ENCODE measurements at regions not wholly inside any gene's neighbourhood (a gene's known extent, or its start where the extent isn't known, plus 50 kb on each side); places are given as distances from the start of the nearest gene placed in this dataset.
"Not testable (repeated sequence)": the region's sequence is repeated elsewhere in the genome, so short reads cannot be mapped to it uniquely, and the experiment has no call there.

GRCh38 chr13:62781866-62782265, 1366.2 kb upstream of the PCDH20 start:
- Histone ChIP-seq H3K27me3 (ENCODE audit: control insufficient read depth, insufficient read depth, low read length) (no peaks in the 10 kb centered on the region), H3K9me3 (ENCODE audit: control insufficient read depth, low read depth, low read length) (no peaks in the 10 kb centered on the region), H3K36me3 (ENCODE audit: control insufficient read depth, insufficient read depth, low read length) (no peaks in the 10 kb centered on the region), H3K27ac (ENCODE audit: low read length) (no peak overlapping the region), H3K4me1 (ENCODE audit: control insufficient read depth, insufficient read depth, low read length) (no peaks in the 10 kb centered on the region), H3K4me3 (ENCODE audit: low read length) (no peak overlapping the region)
- no peak for DNase-seq
- WGBS (ENCODE audit: insufficient coverage, low lambda C conversion rate): 67% methylated on average over 1 of the region's 1 CpG

GRCh38 chr13:62779161-62779560, 1363.5 kb upstream of the PCDH20 start:
- no peaks in the 10 kb centered on the region for H3K9me3 ChIP-seq (ENCODE audit: control insufficient read depth, low read depth, low read length)
- no peaks in the 10 kb centered on the region for H3K36me3 ChIP-seq (ENCODE audit: control insufficient read depth, insufficient read depth, low read length)
- DNase-seq: no peak
- H3K4me3 ChIP-seq (ENCODE audit: low read length): no peak overlapping the region
- no peaks in the 10 kb centered on the region for H3K27me3 ChIP-seq (ENCODE audit: control insufficient read depth, insufficient read depth, low read length)
- no peak overlapping the region for H3K27ac ChIP-seq (ENCODE audit: low read length)
- no CpG with 5 or more reads among the region's 6 CpGs for WGBS (ENCODE audit: insufficient coverage, low lambda C conversion rate)
- H3K4me1 ChIP-seq (ENCODE audit: control insufficient read depth, insufficient read depth, low read length): no peaks in the 10 kb centered on the region

DNA sequence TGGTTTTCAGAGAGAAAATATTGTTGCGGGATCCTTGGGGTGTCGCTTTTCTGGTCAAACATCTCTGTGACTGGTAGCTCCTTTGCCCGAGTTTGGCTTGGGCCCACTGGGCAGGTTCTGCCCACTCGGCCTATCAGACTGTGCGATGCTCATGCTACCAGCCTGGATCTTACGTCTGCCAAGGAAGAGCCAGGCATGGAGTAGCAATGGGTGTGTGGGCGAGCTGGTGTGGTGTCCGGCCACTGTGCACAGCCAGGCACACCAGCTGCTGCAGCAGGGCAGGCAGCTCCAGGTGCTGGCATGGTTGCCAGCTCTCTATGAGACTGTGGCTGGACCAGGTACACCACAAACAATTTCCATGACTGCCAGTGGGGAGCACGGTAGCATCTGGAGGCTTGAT, 1351.8 kb upstream of the PCDH20 start:
- Histone ChIP-seq H3K9me3 (ENCODE audit: control insufficient read depth, low read depth, low read length) (no peaks in the 10 kb centered on the region), H3K36me3 (ENCODE audit: control insufficient read depth, insufficient read depth, low read length) (no peaks in the 10 kb centered on the region), H3K4me1 (ENCODE audit: control insufficient read depth, insufficient read depth, low read length) (no peaks in the 10 kb centered on the region), H3K27me3 (ENCODE audit: control insufficient read depth, insufficient read depth, low read length) (no peaks in the 10 kb centered on the region), H3K27ac (ENCODE audit: low read length) (no peak overlapping the region), H3K4me3 (ENCODE audit: low read length) (no peak overlapping the region)
- DNase-seq: no peak
- WGBS (ENCODE audit: insufficient coverage, low lambda C conversion rate): no CpG with 5 or more reads among the region's 9 CpGs

GRCh38 chr13:62760724-62761123, 1345.1 kb upstream of the PCDH20 start:
- H3K27ac ChIP-seq (ENCODE audit: low read length): no peak overlapping the region
- no peaks in the 10 kb centered on the region for H3K27me3 ChIP-seq (ENCODE audit: control insufficient read depth, insufficient read depth, low read length)
- H3K36me3 ChIP-seq (ENCODE audit: control insufficient read depth, insufficient read depth, low read length): no peaks in the 10 kb centered on the region
- no peak overlapping the region for H3K4me3 ChIP-seq (ENCODE audit: low read length)
- no peaks in the 10 kb centered on the region for H3K4me1 ChIP-seq (ENCODE audit: control insufficient read depth, insufficient read depth, low read length)
- DNase-seq: no peak
- H3K9me3 ChIP-seq (ENCODE audit: control insufficient read depth, low read depth, low read length): no peaks in the 10 kb centered on the region
- 83% methylated on average over 1 of the region's 1 CpG for WGBS (ENCODE audit: insufficient coverage, low lambda C conversion rate)

DNA sequence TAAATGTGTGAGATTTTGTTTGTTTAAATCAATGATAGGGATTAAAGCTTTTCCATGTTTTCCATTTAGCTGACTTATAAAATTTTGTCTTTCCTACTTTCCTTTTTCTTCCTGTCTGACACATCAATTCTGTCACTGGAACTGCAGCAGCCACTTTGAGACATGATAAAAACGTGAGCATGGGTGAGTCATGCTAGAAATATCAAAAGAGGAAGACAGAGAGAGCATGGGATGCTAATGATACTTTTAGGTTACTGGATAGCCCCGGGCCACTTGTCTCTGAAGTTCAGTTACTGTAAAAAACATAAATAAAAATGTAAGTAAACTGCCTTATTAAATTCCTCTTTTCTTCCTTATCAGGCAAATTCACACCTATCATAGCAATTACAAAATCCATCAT, 1332.0 kb upstream of the PCDH20 start:
- Histone ChIP-seq H3K27me3 (ENCODE audit: control insufficient read depth, insufficient read depth, low read length) (no peaks in the 10 kb centered on the region), H3K9me3 (ENCODE audit: control insufficient read depth, low read depth, low read length) (no peaks in the 10 kb centered on the region), H3K36me3 (ENCODE audit: control insufficient read depth, insufficient read depth, low read length) (no peaks in the 10 kb centered on the region), H3K27ac (ENCODE audit: low read length) (no peak overlapping the region), H3K4me1 (ENCODE audit: control insufficient read depth, insufficient read depth, low read length) (no peaks in the 10 kb centered on the region), H3K4me3 (ENCODE audit: low read length) (no peak overlapping the region)
- no peak for DNase-seq
- 100% methylated on average over 1 of the region's 2 CpGs for WGBS (ENCODE audit: insufficient coverage, low lambda C conversion rate)

- WGBS (ENCODE audit: insufficient coverage, low lambda C conversion rate): 100% methylated on average over 1 of the region's 2 CpGs
- no peaks in the 10 kb centered on the region for H3K9me3 ChIP-seq (ENCODE audit: control insufficient read depth, low read depth, low read length)
- H3K4me1 ChIP-seq (ENCODE audit: control insufficient read depth, insufficient read depth, low read length): no peaks in the 10 kb centered on the region
- DNase-seq: no peak
- H3K36me3 ChIP-seq (ENCODE audit: control insufficient read depth, insufficient read depth, low read length): no peaks in the 10 kb centered on the region
- H3K27ac ChIP-seq (ENCODE audit: low read length): no peak overlapping the region
- H3K27me3 ChIP-seq (ENCODE audit: control insufficient read depth, insufficient read depth, low read length): no peaks in the 10 kb centered on the region
- no peak overlapping the region for H3K4me3 ChIP-seq (ENCODE audit: low read length)
Observed at GRCh38 chr13:62747152-62747551, 1331.5 kb upstream of the PCDH20 start.

DNA sequence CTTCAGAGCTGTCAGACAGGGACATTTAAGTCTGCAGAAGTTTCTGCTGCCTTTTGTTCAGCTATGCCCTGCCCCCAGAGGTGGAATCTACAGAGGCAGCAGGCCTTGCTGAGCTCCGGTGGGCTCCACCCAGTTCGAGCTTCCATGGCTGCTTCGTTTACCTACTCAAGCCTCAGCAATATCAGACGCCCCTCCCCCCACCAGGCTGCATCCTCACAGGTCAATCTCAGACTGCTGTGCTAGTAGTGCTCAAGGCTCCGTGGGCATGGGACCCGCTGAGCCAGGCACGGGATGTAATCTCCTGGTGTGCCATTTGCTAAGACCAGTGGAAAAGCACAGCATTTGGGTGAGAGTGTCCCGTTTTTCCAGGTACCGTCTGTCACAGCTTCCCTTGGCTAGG, 1314.1 kb upstream of the PCDH20 start:
- not testable (repeated sequence) for H3K36me3 ChIP-seq (ENCODE audit: control insufficient read depth, insufficient read depth, low read length); H3K27ac ChIP-seq (ENCODE audit: low read length); H3K4me1 ChIP-seq (ENCODE audit: control insufficient read depth, insufficient read depth, low read length); H3K4me3 ChIP-seq (ENCODE audit: low read length); DNase-seq; H3K27me3 ChIP-seq (ENCODE audit: control insufficient read depth, insufficient read depth, low read length); H3K9me3 ChIP-seq (ENCODE audit: control insufficient read depth, low read depth, low read length)
- WGBS (ENCODE audit: insufficient coverage, low lambda C conversion rate): no CpG with 5 or more reads among the region's 9 CpGs

DNA sequence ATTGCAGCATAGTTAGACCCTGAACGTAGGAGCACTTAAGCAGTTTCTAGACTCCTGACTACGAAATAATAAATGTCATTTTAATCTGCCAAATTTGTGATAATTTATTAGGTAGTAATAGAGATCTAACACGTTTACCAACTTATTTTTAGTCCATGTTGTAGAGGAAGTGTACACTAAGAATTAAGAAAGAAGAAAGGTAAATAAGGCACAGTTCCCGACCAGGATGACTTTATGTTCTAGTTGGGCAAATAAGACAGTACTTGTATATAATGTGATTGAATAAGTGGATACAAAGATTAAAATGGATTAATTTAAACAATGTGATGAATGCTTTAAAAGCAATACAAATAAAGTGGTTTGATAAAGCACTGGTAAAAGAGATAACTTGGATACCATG, 1306.2 kb upstream of the PCDH20 start:
- Histone ChIP-seq H3K4me1 (ENCODE audit: control insufficient read depth, insufficient read depth, low read length) (no peaks in the 10 kb centered on the region), H3K9me3 (ENCODE audit: control insufficient read depth, low read depth, low read length) (no peaks in the 10 kb centered on the region), H3K27me3 (ENCODE audit: control insufficient read depth, insufficient read depth, low read length) (no peaks in the 10 kb centered on the region), H3K36me3 (ENCODE audit: control insufficient read depth, insufficient read depth, low read length) (no peaks in the 10 kb centered on the region), H3K27ac (ENCODE audit: low read length) (no peak overlapping the region), H3K4me3 (ENCODE audit: low read length) (no peak overlapping the region)
- no peak for DNase-seq
- 0% methylated on average over 1 of the region's 4 CpGs for WGBS (ENCODE audit: insufficient coverage, low lambda C conversion rate)

DNA sequence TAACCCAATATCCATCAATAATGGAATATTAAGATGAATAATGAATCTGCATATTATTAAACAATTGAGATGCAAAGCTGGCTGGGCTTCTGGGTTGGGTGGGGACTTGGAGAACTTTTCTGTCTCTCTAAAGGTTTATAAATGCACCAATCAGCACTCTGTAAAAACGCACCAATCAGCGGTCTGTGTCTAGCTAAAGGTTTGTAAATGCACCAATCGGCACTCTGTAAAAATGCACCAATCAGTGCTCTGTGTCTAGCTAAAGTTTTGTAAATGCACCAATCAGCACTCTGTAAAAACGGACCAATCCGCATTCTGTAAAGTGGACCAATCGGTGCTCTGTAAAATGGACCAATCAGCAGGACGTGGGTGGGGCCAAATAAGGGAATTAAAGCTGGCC, 1296.3 kb upstream of the PCDH20 start:
- H3K4me3 ChIP-seq (ENCODE audit: low read length); H3K27me3 ChIP-seq (ENCODE audit: control insufficient read depth, insufficient read depth, low read length); H3K36me3 ChIP-seq (ENCODE audit: control insufficient read depth, insufficient read depth, low read length); H3K9me3 ChIP-seq (ENCODE audit: control insufficient read depth, low read depth, low read length); H3K4me1 ChIP-seq (ENCODE audit: control insufficient read depth, insufficient read depth, low read length); H3K27ac ChIP-seq (ENCODE audit: low read length); DNase-seq: not testable (repeated sequence)
- 100% methylated on average over 1 of the region's 7 CpGs for WGBS (ENCODE audit: insufficient coverage, low lambda C conversion rate)

GRCh38 chr13:62710787-62711186, 1295.1 kb upstream of the PCDH20 start:
- no peak overlapping the region for H3K4me3 ChIP-seq (ENCODE audit: low read length)

GRCh38 chr13:62706048-62706447, 1290.4 kb upstream of the PCDH20 start:
- H3K36me3 ChIP-seq (ENCODE audit: control insufficient read depth, insufficient read depth, low read length): no peaks in the 10 kb centered on the region
- H3K27ac ChIP-seq (ENCODE audit: low read length): no peak overlapping the region
- WGBS (ENCODE audit: insufficient coverage, low lambda C conversion rate): 66% methylated on average over 2 of the region's 3 CpGs
- no peaks in the 10 kb centered on the region for H3K27me3 ChIP-seq (ENCODE audit: control insufficient read depth, insufficient read depth, low read length)
- H3K9me3 ChIP-seq (ENCODE audit: control insufficient read depth, low read depth, low read length): peaks cover 2% of the 10 kb centered on the region
- H3K4me1 ChIP-seq (ENCODE audit: control insufficient read depth, insufficient read depth, low read length): no peaks in the 10 kb centered on the region
- no peak for DNase-seq
- no peak overlapping the region for H3K4me3 ChIP-seq (ENCODE audit: low read length)

More at GRCh38 chr13:62710787-62711186, 1295.1 kb upstream of the PCDH20 start:
- Histone ChIP-seq H3K9me3 (ENCODE audit: control insufficient read depth, low read depth, low read length) (peaks cover 2% of the 10 kb centered on the region), H3K4me1 (ENCODE audit: control insufficient read depth, insufficient read depth, low read length) (no peaks in the 10 kb centered on the region), H3K36me3 (ENCODE audit: control insufficient read depth, insufficient read depth, low read length) (no peaks in the 10 kb centered on the region), H3K27ac (ENCODE audit: low read length) (no peak overlapping the region), H3K27me3 (ENCODE audit: control insufficient read depth, insufficient read depth, low read length) (no peaks in the 10 kb centered on the region)
- 100% methylated on average over 1 of the region's 1 CpG for WGBS (ENCODE audit: insufficient coverage, low lambda C conversion rate)
- no peak for DNase-seq
